Panc1 (cell line): ENCODE measurements at regions not wholly inside any gene's neighbourhood (a gene's known extent, or its start where the extent isn't known, plus 50 kb on each side); places are given as distances from the start of the nearest gene placed in this dataset.

Source experiments
- CTCF ChIP-seq: fragments of 450-650 bp; IDR thresholded peaks from 2 replicates; pipeline ENCODE4 v1.5.1; 2017; ENCODE audit warnings: mild to moderate bottlenecking
- POLR2AphosphoS5 ChIP-seq: IDR thresholded peaks from 2 replicates; pipeline ENCODE4 v1.6.1; 2012; ENCODE audit warnings: mild to moderate bottlenecking, low read depth, low read length, moderate library complexity

GRCh38 chr5:99000876-99001275, 72.1 kb upstream of the CHD1 start:
- TF ChIP-seq CTCF (no peak), POLR2AphosphoS5 (no peak)
